ENCODE measurements at regions not wholly inside any gene's neighbourhood (a gene's known extent, or its start where the extent isn't known, plus 50 kb on each side); places are given as distances from the start of the nearest gene placed in this dataset.

GRCh38 chrX:139297638-139298037, 232.9 kb upstream of the F9 start:
- DNase-seq (ENCODE audit: extremely low spot score): no peak
- no peak for TF ChIP-seq FOXA1 (IDR thresholded peaks at IDR 0.05)
- no peak for TF ChIP-seq FOXM1 (IDR thresholded peaks at IDR 0.05; ENCODE audit: borderline replicate concordance)
- no peak for TF ChIP-seq NFRKB (IDR thresholded peaks at IDR 0.05)
- TF ChIP-seq SP1 (IDR thresholded peaks at IDR 0.05): no peak
- TF ChIP-seq FOXK2 (IDR thresholded peaks at IDR 0.05): no peak
- no peak for TF ChIP-seq ELF4 (IDR thresholded peaks at IDR 0.05)
- ChIA-PET POLR2A (no interaction called here), CTCF (no interaction called here)

GRCh38 chrX:139293991-139294390, 236.5 kb upstream of the F9 start:
- POLR2A ChIA-PET: no interaction called here
- CTCF ChIA-PET: no interaction called here
- TF ChIP-seq CTBP1 (IDR thresholded peaks at IDR 0.05; ENCODE audit: borderline replicate concordance) (no peak), LEF1 (IDR thresholded peaks at IDR 0.05; ENCODE audit: borderline replicate concordance) (no peak), PKNOX1 (IDR thresholded peaks at IDR 0.05) (no peak), FOXM1 (IDR thresholded peaks at IDR 0.05; ENCODE audit: borderline replicate concordance) (no peak), TARDBP (IDR thresholded peaks at IDR 0.05) (no peak), L3MBTL2 (conservative IDR thresholded peaks at IDR 0.05) (no peak), HDGF (IDR thresholded peaks at IDR 0.05; ENCODE audit: borderline replicate concordance) (no peak), BHLHE40 (IDR thresholded peaks at IDR 0.05; ENCODE audit: borderline replicate concordance) (no peak), FOXK2 (IDR thresholded peaks at IDR 0.05) (no peak), SP1 (IDR thresholded peaks at IDR 0.05) (no peak), ELF4 (IDR thresholded peaks at IDR 0.05) (no peak), ZNF384 (IDR thresholded peaks at IDR 0.05) (no peak), NFRKB (IDR thresholded peaks at IDR 0.05) (no peak), ARNT (IDR thresholded peaks at IDR 0.05) (no peak), FOXA1 (IDR thresholded peaks at IDR 0.05) (no peak)
- DNase-seq (ENCODE audit: extremely low spot score): no peak

GRCh38 chrX:139290310-139290709, 240.2 kb upstream of the F9 start:
- no peak for TF ChIP-seq LEF1 (IDR thresholded peaks at IDR 0.05; ENCODE audit: borderline replicate concordance)
- no peak for TF ChIP-seq SP1 (IDR thresholded peaks at IDR 0.05)
- TF ChIP-seq CTBP1 (IDR thresholded peaks at IDR 0.05; ENCODE audit: borderline replicate concordance): no peak
- TF ChIP-seq ARNT (IDR thresholded peaks at IDR 0.05): no peak
- TF ChIP-seq NFRKB (IDR thresholded peaks at IDR 0.05): no peak
- TF ChIP-seq BHLHE40 (IDR thresholded peaks at IDR 0.05; ENCODE audit: borderline replicate concordance): no peak
- TF ChIP-seq L3MBTL2 (conservative IDR thresholded peaks at IDR 0.05): no peak
- TF ChIP-seq FOXM1 (IDR thresholded peaks at IDR 0.05; ENCODE audit: borderline replicate concordance): no peak
- no peak for TF ChIP-seq HDGF (IDR thresholded peaks at IDR 0.05; ENCODE audit: borderline replicate concordance)
- no peak for DNase-seq (ENCODE audit: extremely low spot score)

GRCh38 chrX:139287155-139287924, 243.2 kb upstream of the F9 start:
- POLR2A ChIA-PET: no interaction called here
- CTCF ChIA-PET: no interaction called here
- DNase-seq (ENCODE audit: extremely low spot score): no peak
- TF ChIP-seq NFRKB (IDR thresholded peaks at IDR 0.05) (no peak), FOXM1 (IDR thresholded peaks at IDR 0.05; ENCODE audit: borderline replicate concordance) (no peak)

More at GRCh38 chrX:139290310-139290709, 240.2 kb upstream of the F9 start:
- CTCF ChIA-PET: no interaction called here
- POLR2A ChIA-PET: no interaction called here

- TF ChIP-seq BHLHE40 (IDR thresholded peaks at IDR 0.05; ENCODE audit: borderline replicate concordance): no peak
- no peak for TF ChIP-seq FOXA1 (IDR thresholded peaks at IDR 0.05)
- TF ChIP-seq HDGF (IDR thresholded peaks at IDR 0.05; ENCODE audit: borderline replicate concordance): no peak
- no peak for TF ChIP-seq FOXM1 (IDR thresholded peaks at IDR 0.05; ENCODE audit: borderline replicate concordance)
- no peak for TF ChIP-seq TARDBP (IDR thresholded peaks at IDR 0.05)
- TF ChIP-seq CTBP1 (IDR thresholded peaks at IDR 0.05; ENCODE audit: borderline replicate concordance): no peak
- TF ChIP-seq ZNF384 (IDR thresholded peaks at IDR 0.05): no peak
- no peak for TF ChIP-seq PKNOX1 (IDR thresholded peaks at IDR 0.05)
- TF ChIP-seq LEF1 (IDR thresholded peaks at IDR 0.05; ENCODE audit: borderline replicate concordance): no peak
- no peak for TF ChIP-seq FOXK2 (IDR thresholded peaks at IDR 0.05)
- TF ChIP-seq ARNT (IDR thresholded peaks at IDR 0.05): no peak
- TF ChIP-seq L3MBTL2 (conservative IDR thresholded peaks at IDR 0.05): no peak
- TF ChIP-seq ELF4 (IDR thresholded peaks at IDR 0.05): no peak
- TF ChIP-seq NFRKB (IDR thresholded peaks at IDR 0.05): no peak
- TF ChIP-seq SUZ12 (IDR thresholded peaks at IDR 0.05): no peak
- no peak for TF ChIP-seq SP1 (IDR thresholded peaks at IDR 0.05)
- no peak for DNase-seq (ENCODE audit: extremely low spot score)
- ChIA-PET CTCF (no interaction called here), POLR2A (no interaction called here)
These were observed 244.2 kb upstream of the F9 start for GRCh38 chrX:139286342-139286741.

GRCh38 chrX:139267851-139268250, 262.7 kb upstream of the F9 start:
- TF ChIP-seq NFRKB (IDR thresholded peaks at IDR 0.05) (no peak), CTBP1 (IDR thresholded peaks at IDR 0.05; ENCODE audit: borderline replicate concordance) (no peak)
- no peak for DNase-seq (ENCODE audit: extremely low spot score)
- CTCF ChIA-PET: no interaction called here
- POLR2A ChIA-PET: no interaction called here

- TF ChIP-seq PKNOX1 (IDR thresholded peaks at IDR 0.05): no peak
- no peak for TF ChIP-seq ZNF384 (IDR thresholded peaks at IDR 0.05)
- no peak for TF ChIP-seq LEF1 (IDR thresholded peaks at IDR 0.05; ENCODE audit: borderline replicate concordance)
- TF ChIP-seq SUZ12 (IDR thresholded peaks at IDR 0.05): no peak
- TF ChIP-seq FOXK2 (IDR thresholded peaks at IDR 0.05): no peak
- no peak for TF ChIP-seq FOXM1 (IDR thresholded peaks at IDR 0.05; ENCODE audit: borderline replicate concordance)
- TF ChIP-seq FOXA1 (IDR thresholded peaks at IDR 0.05): no peak
- no peak for TF ChIP-seq ARNT (IDR thresholded peaks at IDR 0.05)
- TF ChIP-seq BHLHE40 (IDR thresholded peaks at IDR 0.05; ENCODE audit: borderline replicate concordance): no peak
- TF ChIP-seq CTBP1 (IDR thresholded peaks at IDR 0.05; ENCODE audit: borderline replicate concordance): no peak
- no peak for TF ChIP-seq TARDBP (IDR thresholded peaks at IDR 0.05)
- no peak for TF ChIP-seq L3MBTL2 (conservative IDR thresholded peaks at IDR 0.05)
- no peak for DNase-seq (ENCODE audit: extremely low spot score)
- ChIA-PET POLR2A (no interaction called here), CTCF (no interaction called here)
These were observed 284.2 kb upstream of the F9 start for GRCh38 chrX:139246295-139246694.
